ENCODE measurements at regions not wholly inside any gene's neighbourhood (a gene's known extent, or its start where the extent isn't known, plus 50 kb on each side); places are given as distances from the start of the nearest gene placed in this dataset.

DNA sequence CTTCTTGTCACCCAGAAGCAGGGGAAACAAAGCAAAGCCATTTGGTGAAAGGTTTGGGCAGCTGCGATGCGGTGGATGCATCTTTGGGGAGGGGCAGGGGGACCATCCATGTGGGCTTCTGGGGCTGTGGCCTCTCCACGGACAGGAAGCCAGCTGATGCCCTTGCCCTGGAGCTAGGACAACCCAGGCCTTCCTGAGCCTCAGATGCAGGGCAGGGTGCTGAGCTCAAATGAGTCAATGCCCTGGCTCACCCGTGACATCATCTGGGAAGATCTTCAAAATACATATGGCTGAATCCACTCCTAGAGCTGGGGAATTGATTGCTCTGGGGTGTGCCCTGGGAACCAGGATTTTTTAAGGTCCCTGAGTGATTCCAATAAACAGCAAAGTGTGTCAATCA, 1418.2 kb downstream of the TBC1D22A start:
- CTCF ChIA-PET, result no interaction called here
- POLR2A ChIA-PET, result no interaction called here
- DNase-seq (ENCODE audit: low read depth), result no peak
- Histone ChIP-seq H3K36me3 (ENCODE audit: control insufficient read depth, insufficient read depth, low read length) (no peaks in the 10 kb centered on the region), H3K27me3 (ENCODE audit: control insufficient read depth, insufficient read depth, low read length) (no peaks in the 10 kb centered on the region), H3K4me3 (ENCODE audit: low read depth, low read length) (no peak overlapping the region)
- TF ChIP-seq, protein P1, sequence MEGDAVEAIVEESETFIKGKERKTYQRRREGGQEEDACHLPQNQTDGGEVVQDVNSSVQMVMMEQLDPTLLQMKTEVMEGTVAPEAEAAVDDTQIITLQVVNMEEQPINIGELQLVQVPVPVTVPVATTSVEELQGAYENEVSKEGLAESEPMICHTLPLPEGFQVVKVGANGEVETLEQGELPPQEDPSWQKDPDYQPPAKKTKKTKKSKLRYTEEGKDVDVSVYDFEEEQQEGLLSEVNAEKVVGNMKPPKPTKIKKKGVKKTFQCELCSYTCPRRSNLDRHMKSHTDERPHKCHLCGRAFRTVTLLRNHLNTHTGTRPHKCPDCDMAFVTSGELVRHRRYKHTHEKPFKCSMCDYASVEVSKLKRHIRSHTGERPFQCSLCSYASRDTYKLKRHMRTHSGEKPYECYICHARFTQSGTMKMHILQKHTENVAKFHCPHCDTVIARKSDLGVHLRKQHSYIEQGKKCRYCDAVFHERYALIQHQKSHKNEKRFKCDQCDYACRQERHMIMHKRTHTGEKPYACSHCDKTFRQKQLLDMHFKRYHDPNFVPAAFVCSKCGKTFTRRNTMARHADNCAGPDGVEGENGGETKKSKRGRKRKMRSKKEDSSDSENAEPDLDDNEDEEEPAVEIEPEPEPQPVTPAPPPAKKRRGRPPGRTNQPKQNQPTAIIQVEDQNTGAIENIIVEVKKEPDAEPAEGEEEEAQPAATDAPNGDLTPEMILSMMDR (IDR thresholded peaks at IDR 0.05; ENCODE audit: insufficient read depth, low read depth, low read length), result no peak

DNA sequence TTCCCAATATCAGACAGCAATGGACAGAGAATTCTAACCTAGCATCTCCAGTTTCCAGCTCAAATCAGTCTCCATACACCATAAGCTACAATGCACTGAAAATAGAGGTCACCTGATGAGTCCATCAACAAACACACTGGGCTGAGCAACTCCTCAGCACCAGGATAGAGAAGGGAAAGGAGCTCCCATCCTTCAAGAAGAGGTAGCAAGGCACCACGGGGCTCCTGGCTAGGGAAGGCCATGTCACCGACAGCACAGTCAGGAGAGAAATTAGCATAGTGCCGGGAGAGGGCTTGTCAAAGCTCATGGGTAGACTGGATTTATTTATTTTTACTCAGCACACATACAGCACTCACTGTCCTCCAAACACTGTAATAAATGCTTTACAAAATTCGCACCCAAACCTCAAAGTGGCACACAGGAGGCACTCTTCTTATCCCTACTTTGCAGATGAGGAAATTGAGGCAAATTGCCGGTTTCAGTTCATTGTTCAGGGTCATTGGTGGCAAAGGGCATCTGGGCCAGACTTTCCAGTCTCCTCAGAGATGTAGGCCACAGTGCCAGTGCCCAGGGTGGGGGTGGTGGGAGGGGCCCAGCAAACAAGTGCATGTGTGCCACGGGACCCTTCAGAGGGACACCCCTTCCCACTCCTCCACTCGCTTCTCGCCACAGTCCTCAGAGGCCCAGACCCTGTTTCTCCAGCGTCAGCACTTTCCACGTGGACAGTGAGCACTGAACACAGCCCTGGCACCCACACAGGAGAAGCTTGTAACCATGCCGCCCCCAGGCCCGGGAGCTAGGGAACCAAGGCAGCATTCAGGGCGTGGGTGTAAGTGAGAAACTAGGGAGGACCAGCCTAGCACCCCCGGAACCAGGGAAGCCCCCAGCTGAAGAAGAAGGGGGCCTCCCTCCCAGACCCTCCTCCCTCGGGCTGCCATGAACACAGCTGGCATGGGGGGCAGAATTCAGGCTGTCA, 1417.4 kb downstream of the TBC1D22A start:
- TF ChIP-seq, protein P1 (IDR thresholded peaks at IDR 0.05; ENCODE audit: insufficient read depth, low read depth, low read length), result no peak
- Histone ChIP-seq H3K4me3 (ENCODE audit: low read depth, low read length) (no peak overlapping the region), H3K27me3 (ENCODE audit: control insufficient read depth, insufficient read depth, low read length) (no peaks in the 10 kb centered on the region), H3K36me3 (ENCODE audit: control insufficient read depth, insufficient read depth, low read length) (no peaks in the 10 kb centered on the region)
- ChIA-PET POLR2A (no interaction called here), CTCF (no interaction called here)
- no peak for DNase-seq (ENCODE audit: low read depth)

DNA sequence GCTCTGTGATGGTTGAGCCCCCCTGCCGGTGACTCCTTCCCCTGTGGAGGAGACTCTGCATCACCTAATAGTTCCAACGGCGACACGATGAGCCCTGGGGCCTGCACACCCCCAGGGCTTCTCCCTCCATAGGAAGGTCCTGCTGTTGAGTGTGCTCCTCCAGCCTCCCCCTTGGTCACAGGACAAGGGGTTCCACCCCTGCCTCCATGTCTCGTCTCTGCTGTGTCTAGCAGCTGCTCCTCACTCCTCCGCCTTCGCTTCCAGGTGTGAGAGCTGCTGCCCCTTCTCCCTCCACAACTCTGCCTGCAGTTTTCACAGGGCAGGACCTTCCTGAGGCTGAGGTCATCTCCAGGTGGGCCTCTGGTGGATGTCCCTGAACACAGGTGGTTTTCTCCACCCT, 1416.1 kb downstream of the TBC1D22A start:
- CTCF ChIA-PET, result no interaction called here
- Histone ChIP-seq H3K27me3 (ENCODE audit: control insufficient read depth, insufficient read depth, low read length) (no peaks in the 10 kb centered on the region), H3K36me3 (ENCODE audit: control insufficient read depth, insufficient read depth, low read length) (no peaks in the 10 kb centered on the region), H3K4me3 (ENCODE audit: low read depth, low read length) (no peak overlapping the region)
- DNase-seq (ENCODE audit: low read depth), result no peak
- POLR2A ChIA-PET, result no interaction called here
- TF ChIP-seq, protein P1 (IDR thresholded peaks at IDR 0.05; ENCODE audit: insufficient read depth, low read depth, low read length), result no peak

DNA sequence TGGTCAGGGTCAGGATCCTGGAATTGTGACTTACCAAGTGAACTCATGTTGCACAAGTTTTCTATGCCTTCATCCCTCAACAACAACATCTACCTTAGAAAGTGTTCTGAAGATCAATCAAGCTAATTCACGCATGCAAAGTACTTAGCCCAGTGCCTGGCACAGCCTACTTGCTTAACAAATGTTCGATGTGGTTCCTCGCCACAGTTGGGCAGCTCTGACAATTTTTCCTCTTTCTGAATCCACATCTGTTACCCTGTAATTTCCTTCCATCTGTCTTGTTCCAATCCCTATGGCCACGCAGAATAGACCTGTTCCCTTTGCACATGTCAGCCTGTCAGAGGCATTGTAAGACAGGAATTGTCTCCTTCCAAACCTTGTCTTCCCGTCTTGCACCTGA, 1415.2 kb downstream of the TBC1D22A start:
- POLR2A ChIA-PET, result no interaction called here
- H3K27me3 ChIP-seq (ENCODE audit: control insufficient read depth, insufficient read depth, low read length), result no peaks in the 10 kb centered on the region
- DNase-seq (ENCODE audit: low read depth), result no peak
- no peaks in the 10 kb centered on the region for H3K36me3 ChIP-seq (ENCODE audit: control insufficient read depth, insufficient read depth, low read length)
- CTCF ChIA-PET, result no interaction called here
- H3K4me3 ChIP-seq (ENCODE audit: low read depth, low read length), result no peak overlapping the region
- TF ChIP-seq, protein P1 (IDR thresholded peaks at IDR 0.05; ENCODE audit: insufficient read depth, low read depth, low read length), result no peak

DNA sequence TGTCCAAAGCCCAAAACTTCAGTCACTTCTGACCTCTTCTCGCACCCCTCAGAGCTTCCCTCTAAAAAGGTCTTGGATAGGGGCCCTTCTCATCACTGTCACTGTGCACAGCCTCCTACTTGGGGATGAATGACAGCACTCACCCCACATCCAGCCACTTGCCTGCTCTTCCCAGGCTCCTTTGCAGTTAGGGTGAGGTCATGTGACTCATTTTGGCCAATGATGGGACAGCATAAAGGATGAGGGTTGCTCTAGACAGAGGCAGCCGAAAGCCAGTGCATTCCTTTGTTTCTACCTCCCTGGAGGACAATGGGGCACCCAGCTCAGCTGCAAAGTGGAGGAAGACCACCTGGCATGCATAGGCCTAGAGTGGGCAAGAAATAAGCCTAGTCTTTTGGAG, 1413.3 kb downstream of the TBC1D22A start:
- H3K4me3 ChIP-seq (ENCODE audit: low read depth, low read length), result no peak overlapping the region
- no peak for DNase-seq (ENCODE audit: low read depth)
- no peaks in the 10 kb centered on the region for H3K27me3 ChIP-seq (ENCODE audit: control insufficient read depth, insufficient read depth, low read length)
- ChIA-PET POLR2A (no interaction called here), CTCF (no interaction called here)
- TF ChIP-seq, protein P1 (IDR thresholded peaks at IDR 0.05; ENCODE audit: insufficient read depth, low read depth, low read length), result no peak
- H3K36me3 ChIP-seq (ENCODE audit: control insufficient read depth, insufficient read depth, low read length), result no peaks in the 10 kb centered on the region

Data from BJ (cell line).